Nephron progenitor cell (in vitro differentiated cells): ENCODE measurements at regions not wholly inside any gene's neighbourhood (a gene's known extent, or its start where the extent isn't known, plus 50 kb on each side); places are given as distances from the start of the nearest gene placed in this dataset.

Experiments used
- DNase-seq: peaks from one replicate; pipeline ENCODE4 v3.0.0; 2021
- H3K27ac Mint-ChIP-seq: 2 replicates; pipeline ENCODE4 v1.8.0; 2021; ENCODE audit warnings: mild to moderate bottlenecking, moderate library complexity, mixed read lengths
- H3K27me3 Mint-ChIP-seq: 2 replicates; pipeline ENCODE4 v1.8.0; 2021; ENCODE audit warnings: mild to moderate bottlenecking, low read depth, mixed read lengths; ENCODE audit not compliant: poor library complexity
- H3K36me3 Mint-ChIP-seq: 2 replicates; pipeline ENCODE4 v1.8.0; 2021; ENCODE audit warnings: low read depth, mixed read lengths
- H3K4me1 Mint-ChIP-seq: 2 replicates; pipeline ENCODE4 v1.8.0; 2021; ENCODE audit warnings: mixed read lengths
- H3K4me3 Mint-ChIP-seq: 2 replicates; pipeline ENCODE4 v1.8.0; 2021; ENCODE audit warnings: mild to moderate bottlenecking, moderate library complexity, mixed read lengths
- H3K9me3 Mint-ChIP-seq: 2 replicates; pipeline ENCODE4 v1.8.0; 2021; ENCODE audit warnings: mild to moderate bottlenecking, moderate library complexity, mixed read lengths
- CTCF ChIP-seq: fragments of 200-600 bp; sonication (generic); IDR thresholded peaks from 2 replicates; pipeline ENCODE4 v1.5.0; 2021; ENCODE audit warnings: antibody characterized with exemption

- Mint-ChIP-seq H3K9me3 (peaks cover 5% of the 10 kb centered on the region), H3K4me3 (no peak overlapping the region), H3K27me3 (no peaks in the 10 kb centered on the region)
Observed at GRCh38 chr2:220279372-220279771, 651.9 kb downstream of the SLC4A3 start.

GRCh38 chr2:220279840-220280239, 652.4 kb downstream of the SLC4A3 start:
- no peak overlapping the region for H3K27ac Mint-ChIP-seq
- no peaks in the 10 kb centered on the region for H3K4me1 Mint-ChIP-seq
- no peak overlapping the region for H3K4me3 Mint-ChIP-seq
- no peaks in the 10 kb centered on the region for H3K27me3 Mint-ChIP-seq
- H3K36me3 Mint-ChIP-seq, result peaks cover 3% of the 10 kb centered on the region
- TF ChIP-seq CTCF, result no peak
- no peak for DNase-seq
- H3K9me3 Mint-ChIP-seq, result peaks cover 7% of the 10 kb centered on the region

More at GRCh38 chr2:220279372-220279771, 651.9 kb downstream of the SLC4A3 start:
- no peak for DNase-seq
- Mint-ChIP-seq H3K27ac (no peak overlapping the region), H3K36me3 (peaks cover 3% of the 10 kb centered on the region), H3K4me1 (no peaks in the 10 kb centered on the region)
- no peak for TF ChIP-seq CTCF

- no peak for TF ChIP-seq CTCF
- H3K4me3 Mint-ChIP-seq, result no peak overlapping the region
- H3K27ac Mint-ChIP-seq, result no peak overlapping the region
- H3K27me3 Mint-ChIP-seq, result no peaks in the 10 kb centered on the region
- no peaks in the 10 kb centered on the region for H3K4me1 Mint-ChIP-seq
- no peak for DNase-seq
- peaks cover 7% of the 10 kb centered on the region for H3K9me3 Mint-ChIP-seq
- peaks cover 3% of the 10 kb centered on the region for H3K36me3 Mint-ChIP-seq
Observed at GRCh38 chr2:220280736-220281135, 653.3 kb downstream of the SLC4A3 start.

GRCh38 chr2:220281771-220282170, 654.3 kb downstream of the SLC4A3 start:
- peaks cover 3% of the 10 kb centered on the region for H3K36me3 Mint-ChIP-seq
- H3K4me3 Mint-ChIP-seq, result no peak overlapping the region
- no peaks in the 10 kb centered on the region for H3K4me1 Mint-ChIP-seq
- no peak for DNase-seq
- H3K27me3 Mint-ChIP-seq, result no peaks in the 10 kb centered on the region
- no peak overlapping the region for H3K27ac Mint-ChIP-seq
- H3K9me3 Mint-ChIP-seq, result peaks cover 7% of the 10 kb centered on the region
- TF ChIP-seq CTCF, result no peak

DNA sequence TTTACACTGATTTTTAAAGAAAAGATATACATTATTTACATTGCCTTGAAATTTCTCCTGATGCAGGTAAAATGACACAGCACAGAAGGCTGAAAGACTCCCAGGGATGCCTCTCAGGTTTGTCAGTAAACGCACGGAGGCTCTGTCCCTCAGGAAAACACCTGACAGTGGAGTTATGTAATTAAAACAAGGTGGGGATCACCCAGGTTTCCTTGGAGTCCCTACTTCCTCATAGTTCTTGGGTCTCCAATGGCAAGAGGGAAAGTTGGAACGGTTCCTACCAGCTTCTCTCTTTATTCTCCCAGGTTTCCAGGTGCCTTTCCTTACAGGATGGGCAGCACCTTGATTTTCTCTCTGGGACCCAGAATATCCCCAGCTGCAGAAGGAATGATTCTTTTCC, 654.8 kb downstream of the SLC4A3 start:
- TF ChIP-seq CTCF, result no peak
- Mint-ChIP-seq H3K36me3 (peaks cover 3% of the 10 kb centered on the region), H3K27ac (no peak overlapping the region), H3K27me3 (no peaks in the 10 kb centered on the region), H3K4me3 (no peak overlapping the region), H3K9me3 (peaks cover 7% of the 10 kb centered on the region), H3K4me1 (peaks cover under 1% of the 10 kb centered on the region)
- no peak for DNase-seq

DNA sequence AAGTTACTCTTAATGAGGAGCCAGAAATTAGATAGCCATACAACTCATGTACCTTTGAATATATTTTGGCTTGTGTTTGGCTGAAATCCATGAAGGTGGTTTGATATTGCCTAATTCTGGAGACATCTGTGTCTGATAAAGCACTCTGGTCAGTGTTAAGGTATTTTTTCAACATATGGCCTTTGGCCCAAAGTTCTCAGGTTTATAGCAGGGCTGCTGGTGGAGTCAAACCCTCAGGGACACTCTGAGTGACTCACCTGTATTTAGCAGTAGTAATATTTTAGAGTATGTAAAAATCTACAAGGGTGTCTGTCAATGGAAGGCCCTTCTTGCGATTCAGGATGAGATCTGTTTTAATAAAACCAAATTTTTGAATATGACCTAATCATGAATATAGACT, 666.5 kb downstream of the SLC4A3 start:
- Mint-ChIP-seq H3K27ac (no peak overlapping the region), H3K9me3 (peaks cover 31% of the 10 kb centered on the region), H3K4me3 (no peak overlapping the region), H3K27me3 (no peaks in the 10 kb centered on the region), H3K4me1 (peaks cover 33% of the 10 kb centered on the region), H3K36me3 (peaks cover 9% of the 10 kb centered on the region)
- TF ChIP-seq CTCF, result no peak
- DNase-seq, result no peak
